CD4-positive, CD25-positive, alpha-beta regulatory T cell (primary cell): ENCODE measurements at regions not wholly inside any gene's neighbourhood (a gene's known extent, or its start where the extent isn't known, plus 50 kb on each side); places are given as distances from the start of the nearest gene placed in this dataset.
"Not testable (repeated sequence)": the region's sequence is repeated elsewhere in the genome, so short reads cannot be mapped to it uniquely, and the experiment has no call there.

Source experiments
- ATAC-seq, 2 donors: fragments of 150-1000 bp; cut with Tn5 transposase; one replicate each; pipeline ENCODE4 v1.10.0; 2021; ENCODE audit warnings: low read depth in 2 of 2, moderate number of reproducible peaks in 2 of 2, moderate library complexity in 1 of 2
- DNase-seq, 3 donors: peaks; one replicate each; pipeline versions ENCODE4 v3.0.0 to v3.0.0-alpha.2; 2012 to 2022; ENCODE audit warnings: mixed read lengths in 1 of 3
- H3K27ac ChIP-seq: one replicate; pipeline ENCODE4 v1.7.0; 2013; ENCODE audit warnings: mild to moderate bottlenecking, low read length; ENCODE audit not compliant: insufficient read depth, poor library complexity, severe bottlenecking
- H3K27me3 ChIP-seq: one replicate; pipeline ENCODE4 v1.7.0; 2013; ENCODE audit warnings: low read length; ENCODE audit not compliant: control insufficient read depth, insufficient read depth
- H3K36me3 ChIP-seq: one replicate; pipeline ENCODE4 v1.7.0; 2013; ENCODE audit warnings: mild to moderate bottlenecking, low read length, moderate library complexity; ENCODE audit not compliant: control insufficient read depth, insufficient read depth
- H3K4me1 ChIP-seq: 2 replicates; pipeline ENCODE4 v1.7.0; 2013; ENCODE audit warnings: mild to moderate bottlenecking, low read length; ENCODE audit not compliant: insufficient read depth, control insufficient read depth, poor library complexity, severe bottlenecking
- H3K4me3 ChIP-seq: one replicate; pipeline ENCODE4 v1.7.0; 2013; ENCODE audit warnings: low read depth, mild to moderate bottlenecking, low read length, moderate library complexity
- H3K9me3 ChIP-seq, 2 experiments: 1 replicate in 1 of 2; 2 replicates in 1 of 2; pipeline ENCODE4 v1.7.0; 2013; ENCODE audit warnings: low read length in 2 of 2, mild to moderate bottlenecking in 1 of 2, moderate library complexity in 1 of 2; ENCODE audit not compliant: control insufficient read depth in 2 of 2
- H3K27ac Mint-ChIP-seq, 3 donors: one replicate each; pipeline ENCODE4 v1.8.0; 2020 to 2022; ENCODE audit warnings: mild to moderate bottlenecking in 3 of 3, mixed read lengths in 3 of 3, moderate library complexity in 2 of 3
- H3K27me3 Mint-ChIP-seq: one replicate; pipeline ENCODE4 v1.8.0; 2022; ENCODE audit warnings: mild to moderate bottlenecking, mixed read lengths
- H3K36me3 Mint-ChIP-seq: one replicate; pipeline ENCODE4 v1.8.0; 2020; ENCODE audit warnings: mixed read lengths
- H3K4me1 Mint-ChIP-seq, 4 donors: one replicate each; pipeline ENCODE4 v1.8.0; 2020 to 2022; ENCODE audit warnings: mixed read lengths in 4 of 4, mild to moderate bottlenecking in 1 of 4
- H3K4me3 Mint-ChIP-seq, 4 donors: one replicate each; pipeline ENCODE4 v1.8.0; 2020 to 2022; ENCODE audit warnings: mild to moderate bottlenecking in 4 of 4, mixed read lengths in 4 of 4, moderate library complexity in 3 of 4
- H3K9me3 Mint-ChIP-seq, 7 donors: one replicate each; pipeline ENCODE4 v1.8.0; 2020 to 2022; ENCODE audit warnings: mixed read lengths in 7 of 7, mild to moderate bottlenecking in 3 of 7, moderate library complexity in 2 of 7

GRCh38 chr5:109630093-109630492 lies 59.6 kb upstream of the MAN2A1 start:
- no peaks in the 10 kb centered on the region for H3K36me3 ChIP-seq
- H3K9me3 ChIP-seq: no peaks in the 10 kb centered on the region
- ATAC-seq (no peak), DNase-seq (no peak)
- no peak overlapping the region for H3K4me3 ChIP-seq
- peaks cover 2% of the 10 kb centered on the region for H3K27me3 ChIP-seq
- Mint-ChIP-seq H3K27ac (no peak overlapping the region), H3K9me3 (peaks cover 0 to 9% (median 1%) of the 10 kb centered on the region in 7 donors), H3K36me3 (no peaks in the 10 kb centered on the region), H3K27me3 (peaks cover 21% of the 10 kb centered on the region), H3K4me3 (no peak overlapping the region), H3K4me1 (no peaks in the 10 kb centered on the region)
- H3K27ac ChIP-seq: no peak overlapping the region
- no peaks in the 10 kb centered on the region for H3K4me1 ChIP-seq

- Mint-ChIP-seq H3K9me3 (peaks cover 0 to 9% (median 1%) of the 10 kb centered on the region in 7 donors), H3K27me3 (peaks cover 16% of the 10 kb centered on the region), H3K36me3 (no peaks in the 10 kb centered on the region), H3K4me3 (no peak overlapping the region), H3K4me1 (no peaks in the 10 kb centered on the region), H3K27ac (no peak overlapping the region)
- no peaks in the 10 kb centered on the region for H3K4me1 ChIP-seq
- H3K36me3 ChIP-seq: no peaks in the 10 kb centered on the region
- no peak for ATAC-seq
- H3K27ac ChIP-seq: no peak overlapping the region
- H3K9me3 ChIP-seq: no peaks in the 10 kb centered on the region
- H3K27me3 ChIP-seq: peaks cover 2% of the 10 kb centered on the region
- DNase-seq: no peak
- H3K4me3 ChIP-seq: no peak overlapping the region
Measured at GRCh38 chr5:109628591-109628990, 61.1 kb upstream of the MAN2A1 start.

GRCh38 chr5:109621266-109621665 lies 68.5 kb upstream of the MAN2A1 start:
- H3K4me3 Mint-ChIP-seq, H3K36me3 ChIP-seq: not testable (repeated sequence)

GRCh38 chr5:109620651-109621050 lies 69.1 kb upstream of the MAN2A1 start:
- DNase-seq (no peak), ATAC-seq (no peak)
- Histone ChIP-seq H3K36me3 (no peaks in the 10 kb centered on the region), H3K4me3 (no peak overlapping the region), H3K27ac (no peak overlapping the region), H3K4me1 (no peaks in the 10 kb centered on the region), H3K9me3 (no peaks in the 10 kb centered on the region), H3K27me3 (no peaks in the 10 kb centered on the region)
- Mint-ChIP-seq H3K27ac (no peak overlapping the region), H3K9me3 (peaks cover 0 to 5% (median 0%) of the 10 kb centered on the region in 7 donors), H3K36me3 (no peaks in the 10 kb centered on the region), H3K27me3 (no peaks in the 10 kb centered on the region), H3K4me1 (no peaks in the 10 kb centered on the region), H3K4me3 (no peak overlapping the region)

More at GRCh38 chr5:109621266-109621665, 68.5 kb upstream of the MAN2A1 start:
- not testable (repeated sequence) for H3K27ac Mint-ChIP-seq, H3K4me3 ChIP-seq, ATAC-seq, H3K4me1 Mint-ChIP-seq, H3K9me3 Mint-ChIP-seq, H3K27me3 Mint-ChIP-seq, H3K9me3 ChIP-seq, H3K4me1 ChIP-seq, H3K27ac ChIP-seq, H3K27me3 ChIP-seq, H3K36me3 Mint-ChIP-seq, DNase-seq

- no peak for DNase-seq
- no peaks in the 10 kb centered on the region for H3K4me1 ChIP-seq
- Mint-ChIP-seq H3K9me3 (peaks cover 0 to 5% (median 0%) of the 10 kb centered on the region in 7 donors), H3K36me3 (no peaks in the 10 kb centered on the region), H3K4me1 (no peaks in the 10 kb centered on the region), H3K27me3 (no peaks in the 10 kb centered on the region), H3K4me3 (no peak overlapping the region), H3K27ac (no peak overlapping the region)
- H3K27me3 ChIP-seq: no peaks in the 10 kb centered on the region
- no peaks in the 10 kb centered on the region for H3K36me3 ChIP-seq
- no peak for ATAC-seq
- no peak overlapping the region for H3K27ac ChIP-seq
- H3K9me3 ChIP-seq: no peaks in the 10 kb centered on the region
- no peak overlapping the region for H3K4me3 ChIP-seq
Measured at GRCh38 chr5:109619606-109620005, 70.1 kb upstream of the MAN2A1 start.

- Mint-ChIP-seq H3K36me3 (no peaks in the 10 kb centered on the region), H3K9me3 (peaks cover 0 to 5% (median 0%) of the 10 kb centered on the region in 7 donors), H3K4me3 (no peak overlapping the region), H3K4me1 (no peaks in the 10 kb centered on the region), H3K27me3 (no peaks in the 10 kb centered on the region), H3K27ac (no peak overlapping the region)
- H3K36me3 ChIP-seq: no peaks in the 10 kb centered on the region
- no peak overlapping the region for H3K27ac ChIP-seq
- DNase-seq: no peak
- ATAC-seq: no peak
- H3K9me3 ChIP-seq: no peaks in the 10 kb centered on the region
- H3K4me1 ChIP-seq: no peaks in the 10 kb centered on the region
- no peaks in the 10 kb centered on the region for H3K27me3 ChIP-seq
- no peak overlapping the region for H3K4me3 ChIP-seq
Measured at GRCh38 chr5:109619021-109619460, 70.7 kb upstream of the MAN2A1 start.

GRCh38 chr5:109614981-109615380 lies 74.7 kb upstream of the MAN2A1 start:
- no peaks in the 10 kb centered on the region for H3K27me3 Mint-ChIP-seq
- H3K36me3 Mint-ChIP-seq: no peaks in the 10 kb centered on the region
- H3K36me3 ChIP-seq: no peaks in the 10 kb centered on the region
- H3K4me1 Mint-ChIP-seq: no peaks in the 10 kb centered on the region
- ATAC-seq: no peak
- no peak overlapping the region for H3K4me3 ChIP-seq
- no peaks in the 10 kb centered on the region for H3K4me1 ChIP-seq
- H3K4me3 Mint-ChIP-seq: no peak overlapping the region
- no peak for DNase-seq
- no peak overlapping the region for H3K27ac ChIP-seq
- H3K27ac Mint-ChIP-seq: no peak overlapping the region
- H3K9me3 ChIP-seq: no peaks in the 10 kb centered on the region
- peaks cover 0 to 4% (median 0%) of the 10 kb centered on the region in 7 donors for H3K9me3 Mint-ChIP-seq
- no peaks in the 10 kb centered on the region for H3K27me3 ChIP-seq

GRCh38 chr5:109614301-109614700 lies 75.4 kb upstream of the MAN2A1 start:
- Histone ChIP-seq H3K4me3 (no peak overlapping the region), H3K4me1 (no peaks in the 10 kb centered on the region), H3K27ac (no peak overlapping the region), H3K9me3 (no peaks in the 10 kb centered on the region), H3K36me3 (no peaks in the 10 kb centered on the region), H3K27me3 (no peaks in the 10 kb centered on the region)
- Mint-ChIP-seq H3K27me3 (no peaks in the 10 kb centered on the region), H3K27ac (no peak overlapping the region), H3K4me1 (no peaks in the 10 kb centered on the region), H3K36me3 (no peaks in the 10 kb centered on the region), H3K9me3 (peaks cover 0 to 2% (median 0%) of the 10 kb centered on the region in 7 donors), H3K4me3 (no peak overlapping the region)
- ATAC-seq (no peak), DNase-seq (no peak)
